Pulmonary artery endothelial cell (primary cell): ENCODE measurements at regions not wholly inside any gene's neighbourhood (a gene's known extent, or its start where the extent isn't known, plus 50 kb on each side); places are given as distances from the start of the nearest gene placed in this dataset.

Source experiments
- DNase-seq: peaks from one replicate; pipeline ENCODE4 v3.0.0-alpha.2; 2011; ENCODE audit warnings: low read depth, low spot score

GRCh38 chr21:23316190-23316589, 2291.1 kb downstream of the MRPL39 start:
- no peak for DNase-seq

GRCh38 chr21:23308741-23309140, 2298.5 kb downstream of the MRPL39 start:
- no peak for DNase-seq

GRCh38 chr21:23307065-23307464, 2300.2 kb downstream of the MRPL39 start:
- no peak for DNase-seq

DNA sequence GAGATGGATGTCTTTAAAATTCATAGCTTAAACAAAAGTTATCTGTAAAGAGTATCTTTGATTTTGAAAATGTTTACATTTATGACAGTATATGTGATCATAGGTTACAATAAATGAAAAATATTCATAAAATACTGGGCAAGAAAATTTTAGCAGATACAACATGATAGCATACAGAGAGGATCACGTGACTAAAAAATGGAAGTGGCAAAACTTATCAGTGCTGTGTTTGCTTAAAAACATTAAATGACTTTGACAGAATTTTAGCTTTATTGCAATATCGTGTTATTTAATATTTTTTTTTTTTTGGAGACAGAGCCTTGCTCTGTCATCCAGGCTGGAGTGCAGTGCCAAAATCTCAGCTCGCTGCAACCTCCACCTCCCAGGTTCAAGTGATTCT, 2294.1 kb downstream of the NCAM2 start:
- DNase-seq, result no peak

DNA sequence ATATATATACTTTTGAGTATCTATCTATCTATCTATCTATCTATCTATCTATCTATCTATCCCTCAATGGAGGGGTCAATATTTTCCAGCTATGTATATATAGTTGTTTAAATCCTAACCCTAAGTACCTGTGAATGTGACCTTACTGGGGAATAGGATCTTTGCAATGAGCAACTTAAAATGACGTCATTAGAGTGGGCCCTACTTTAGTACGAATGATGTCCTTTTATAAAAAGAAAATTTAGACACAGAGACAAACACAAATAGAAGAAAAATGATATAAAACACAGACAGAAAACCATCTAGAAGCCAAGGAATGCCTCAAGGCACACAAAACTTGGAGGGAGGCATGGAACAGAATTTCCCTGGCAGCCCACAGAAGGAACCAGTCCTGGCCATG, 2283.7 kb downstream of the NCAM2 start:
- no peak for DNase-seq

GRCh38 chr21:23249760-23250159, 2251.6 kb downstream of the NCAM2 start:
- DNase-seq, result no peak

DNA sequence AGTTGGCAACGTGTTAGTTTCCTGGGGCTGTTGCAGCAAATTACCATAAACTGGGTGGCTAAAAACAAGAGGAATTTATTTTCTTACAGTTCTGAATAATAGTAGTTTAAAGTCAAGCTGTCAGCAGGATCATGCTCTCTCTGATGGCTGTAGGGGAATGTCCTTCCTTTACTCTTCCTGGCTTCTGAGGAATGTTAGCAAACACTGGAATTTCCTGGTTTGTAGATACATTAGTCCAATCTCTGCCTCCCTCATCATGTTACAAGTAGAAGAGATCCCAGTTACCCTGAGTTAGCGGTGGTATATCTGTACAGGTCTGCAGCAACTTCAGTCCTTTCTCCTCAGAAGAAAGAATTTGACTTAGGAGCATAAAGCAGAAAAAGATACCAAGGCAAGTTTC, 2249.1 kb downstream of the NCAM2 start:
- DNase-seq, result no peak

- no peak for DNase-seq
Measured at GRCh38 chr21:23245255-23245654, 2247.0 kb downstream of the NCAM2 start.

- no peak for DNase-seq
Measured at GRCh38 chr21:23223882-23224281, 2225.7 kb downstream of the NCAM2 start.

- DNase-seq, result no peak
Measured at GRCh38 chr21:23218667-23219066, 2220.5 kb downstream of the NCAM2 start.

GRCh38 chr21:23217597-23217996, 2219.4 kb downstream of the NCAM2 start:
- no peak for DNase-seq

DNA sequence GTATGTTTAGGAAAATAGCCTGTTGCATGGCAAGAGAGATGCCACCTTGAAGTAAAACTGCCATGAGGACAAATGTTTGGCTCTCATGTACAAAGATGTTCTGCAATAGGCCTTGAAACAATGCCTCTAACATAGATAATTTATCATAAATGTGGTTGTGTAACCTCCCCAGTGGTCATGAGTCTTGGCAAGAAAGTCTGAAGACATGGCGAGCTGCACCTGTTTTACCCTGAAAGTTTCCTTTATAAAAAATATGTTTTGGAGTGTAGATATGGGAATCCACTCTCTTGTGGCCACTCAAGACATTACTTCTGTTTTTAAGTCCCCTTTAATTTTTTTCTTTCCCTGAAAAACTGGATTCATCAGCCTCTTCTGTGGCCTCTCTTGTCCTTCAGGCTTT, 2217.1 kb downstream of the NCAM2 start:
- DNase-seq, result no peak
